Gastroesophageal sphincter (tissue), 3 donors: ENCODE measurements at regions not wholly inside any gene's neighbourhood (a gene's known extent, or its start where the extent isn't known, plus 50 kb on each side); places are given as distances from the start of the nearest gene placed in this dataset.

Experiments used
- CTCF ChIP-seq, 4 experiments: fragments of 200-600 bp in 2 of 4; fragments of 450-650 bp in 2 of 4; sonication (generic) in 1 of 4; IDR thresholded peaks; one replicate each; pipeline ENCODE4 v1.5.1; 2017 to 2019; ENCODE audit warnings: antibody characterized with exemption in 4 of 4, mild to moderate bottlenecking in 2 of 4, moderate library complexity in 2 of 4
- EP300 ChIP-seq: sonication (generic); formaldehyde crosslinking; IDR thresholded peaks from one replicate; pipeline ENCODE4 v1.6.1; 2017; ENCODE audit warnings: antibody characterized with exemption, mild to moderate bottlenecking
- POLR2A ChIP-seq, 2 donors: fragments of 450-650 bp; IDR thresholded peaks; one replicate each; pipeline ENCODE4 v1.6.1; 2017; ENCODE audit warnings: antibody characterized with exemption in 2 of 2, mild to moderate bottlenecking in 2 of 2, moderate library complexity in 1 of 2
- POLR2AphosphoS5 ChIP-seq: sonication (generic); formaldehyde crosslinking; IDR thresholded peaks from one replicate; pipeline ENCODE4 v1.6.1; 2017; ENCODE audit warnings: antibody characterized with exemption

DNA sequence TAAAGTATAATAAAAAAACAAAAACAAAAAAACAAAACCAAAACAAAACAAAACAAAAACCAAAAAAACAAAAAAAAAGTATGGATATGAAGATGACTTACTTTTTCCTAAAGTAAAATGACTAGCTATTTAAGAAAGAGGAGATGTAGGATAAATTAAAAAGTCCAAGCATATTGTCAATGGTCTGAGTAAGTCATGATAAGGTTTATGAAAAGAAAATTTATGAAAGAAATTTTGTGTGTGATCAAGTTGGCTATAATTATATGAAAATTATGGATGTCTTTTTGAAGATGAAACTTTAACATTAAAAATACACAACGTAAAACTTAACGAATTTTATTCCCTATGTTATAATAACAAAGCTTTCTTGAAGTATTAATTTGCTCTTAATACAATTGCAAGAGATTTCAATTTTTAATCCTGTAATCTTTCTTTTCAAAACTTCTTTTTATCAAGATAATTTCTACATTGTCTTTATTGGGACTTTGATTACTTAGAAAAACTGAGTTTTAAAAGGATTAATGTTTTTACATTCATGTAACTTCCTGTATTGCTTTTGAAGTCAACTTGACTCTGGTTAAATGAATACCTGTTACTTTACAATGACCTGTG, 200.9 kb upstream of the IVNS1ABP start:
- TF ChIP-seq EP300 (no peak), POLR2AphosphoS5 (no peak), CTCF (IDR thresholded peaks at IDR 0.05) (no peak), POLR2A (IDR thresholded peaks at IDR 0.05) (no peak)
